ENCODE measurements at regions not wholly inside any gene's neighbourhood (a gene's known extent, or its start where the extent isn't known, plus 50 kb on each side); places are given as distances from the start of the nearest gene placed in this dataset.

- H2BK120ac ChIP-seq (replicated peaks; ENCODE audit: low read depth, low read length): no peak overlapping the region
- no peak for TF ChIP-seq SP4 (IDR thresholded peaks at IDR 0.05; ENCODE audit: low read length)
- 0 out of 4 replicates have a peak, but pooled peaks have one; percentile 5 to 10 for TF ChIP-seq RAD21 (IDR thresholded peaks at IDR 0.05 in 1 of 2, conservative IDR thresholded peaks at IDR 0.05 in 1 of 2; ENCODE audit: low read depth in 2 of 2, low read length in 2 of 2)
- no peaks in the 10 kb centered on the region for H3K23me2 ChIP-seq (ENCODE audit: low read depth, low read length)
- no peak overlapping the region for H3K9ac ChIP-seq (replicated peaks in 1 of 4; ENCODE audit: extremely low read depth in 1 of 4, low read depth in 3 of 4, low read length in 3 of 4)
- no peak overlapping the region for H3K27ac ChIP-seq (ENCODE audit: low read depth, low read length)
- H3K27me3 ChIP-seq (replicated peaks in 1 of 4; ENCODE audit: control insufficient read depth in 3 of 4, extremely low read depth in 1 of 4, insufficient read depth in 3 of 4, low read length in 3 of 4): no peaks in the 10 kb centered on the region
- H3K4ac ChIP-seq (replicated peaks; ENCODE audit: insufficient read length, low read depth, low read length): no peak overlapping the region
- no peak overlapping the region for H2BK20ac ChIP-seq (ENCODE audit: low read length)
- ChIA-PET CTCF (ENCODE audit: partially characterized antibody) (interaction anchor here (0.9 to 1.7 kb wide), 2 partner anchors 14 to 61 kb away, joined by 4 to 5 read pairs; no protein-coding TSS in a partner anchor), POLR2A (ENCODE audit: partially characterized antibody) (interaction anchor here (1.5 kb wide), 1 partner anchor 23 kb away, joined by 3 read pairs; no protein-coding TSS in a partner anchor)
- peak overlapping the region; percentile 26 to 67; a peak in 3 of 4 replicates for H3K4me2 ChIP-seq (ENCODE audit: insufficient read depth in 1 of 2, low read depth in 2 of 2, low read length in 2 of 2)
- FAIRE-seq (no peak), DNase-seq (ENCODE audit: low read depth in 1 of 2, low spot score in 2 of 2) (no peak)
- H2BK5ac ChIP-seq (ENCODE audit: low read depth, low read length): no peak overlapping the region
- H3K56ac ChIP-seq (replicated peaks; ENCODE audit: insufficient read length, low read depth, low read length): no peak overlapping the region
- H2AK5ac ChIP-seq (ENCODE audit: low read depth, low read length): no peak overlapping the region
- H4K91ac ChIP-seq (replicated peaks; ENCODE audit: insufficient read length, low read length): no peak overlapping the region
- no peak overlapping the region for H2BK15ac ChIP-seq (ENCODE audit: low read length)
- H3K23ac ChIP-seq (ENCODE audit: insufficient read length): no peak overlapping the region
- H3K79me2 ChIP-seq (ENCODE audit: control insufficient read depth in 1 of 2, insufficient read depth in 2 of 2, low read length in 2 of 2): no peaks in the 10 kb centered on the region
- H3K4me3 ChIP-seq (ENCODE audit: extremely low read depth in 1 of 4, insufficient read depth in 2 of 4, low read depth in 3 of 4, low read length in 4 of 4): peak overlapping the region in 1 of 4 experiments; percentile 29; a peak in 3 of 8 replicates
- H3K18ac ChIP-seq (ENCODE audit: extremely low read depth, low read length): no peak overlapping the region
- H3K4me1 ChIP-seq (replicated peaks in 1 of 4; ENCODE audit: control insufficient read depth in 3 of 4, insufficient read depth in 4 of 4, low read length in 3 of 4): peaks cover 0 to 9% (median 3%) of the 10 kb centered on the region in 4 experiments; a peak in 5 of 7 replicates
- H2AFZ ChIP-seq (ENCODE audit: low read length): no peak overlapping the region; the same call in 1 of the 2 replicates
- no peaks in the 10 kb centered on the region for H3K36me3 ChIP-seq (ENCODE audit: control insufficient read depth in 2 of 4, insufficient read depth in 4 of 4, low read length in 3 of 4)
- no peak overlapping the region for H4K8ac ChIP-seq (ENCODE audit: extremely low read depth, insufficient read depth, low read length)
- H3K9me3 ChIP-seq (ENCODE audit: insufficient read depth in 2 of 2, low read depth in 1 of 2, low read length in 1 of 2): no peaks in the 10 kb centered on the region
- H4K5ac ChIP-seq (ENCODE audit: insufficient read length, low read depth, low read length): no peak overlapping the region
- WGBS, 2 experiments (ENCODE audit: extremely low coverage in 1 of 2, insufficient coverage in 1 of 2, insufficient read length in 1 of 2, insufficient replicate concordance in 2 of 2, low coverage in 1 of 2, low lambda C conversion rate in 2 of 2, missing lambda C conversion rate in 1 of 2): 12% methylated on average over 9 of the region's 9 CpGs; no CpG with 5 or more reads in 1 of the 2 experiments
- H2BK12ac ChIP-seq (ENCODE audit: low read depth, low read length): no peak overlapping the region
- H4K20me1 ChIP-seq (replicated peaks in 1 of 2; ENCODE audit: control insufficient read depth in 1 of 2, insufficient read depth in 2 of 2, low read length in 2 of 2): no peaks in the 10 kb centered on the region
- H3K79me1 ChIP-seq (ENCODE audit: low read depth, low read length): no peaks in the 10 kb centered on the region
- no peak overlapping the region for H3K14ac ChIP-seq (ENCODE audit: insufficient read length)
Measured at GRCh38 chr13:74301258-74301935, 167.2 kb upstream of the KLF12 start.
